HG02759 (cell line): ENCODE measurements at regions not wholly inside any gene's neighbourhood (a gene's known extent, or its start where the extent isn't known, plus 50 kb on each side); places are given as distances from the start of the nearest gene placed in this dataset.
"Not testable (repeated sequence)": the region's sequence is repeated elsewhere in the genome, so short reads cannot be mapped to it uniquely, and the experiment has no call there.

ENCODE experiments used
- ATAC-seq: cut with Tn5 transposase; IDR thresholded peaks from one replicate; pipeline ENCODE4 v1.9.1; 2021; ENCODE audit warnings: mild to moderate bottlenecking, moderate library complexity; ENCODE audit not compliant: unreplicated experiment

GRCh38 chr10:34058845-34059614, 724.6 kb upstream of the NRP1 start:
- ATAC-seq = no peak

- not testable (repeated sequence) for ATAC-seq
These were observed 721.0 kb upstream of the NRP1 start for GRCh38 chr10:34055410-34055985.

GRCh38 chr10:34049887-34050286, 715.4 kb upstream of the NRP1 start:
- ATAC-seq = no peak

GRCh38 chr10:34049469-34049868, 715.0 kb upstream of the NRP1 start:
- ATAC-seq = no peak

GRCh38 chr10:34047389-34047788, 712.9 kb upstream of the NRP1 start:
- no peak for ATAC-seq

- no peak for ATAC-seq
These were observed 712.1 kb upstream of the NRP1 start for GRCh38 chr10:34046506-34047034.

- no peak for ATAC-seq
These were observed 711.2 kb upstream of the NRP1 start for GRCh38 chr10:34045571-34046190.

GRCh38 chr10:34041871-34042270, 707.4 kb upstream of the NRP1 start:
- no peak for ATAC-seq

- ATAC-seq = no peak
These were observed 703.0 kb upstream of the NRP1 start for GRCh38 chr10:34037499-34037898.

GRCh38 chr10:34035241-34035790, 700.8 kb upstream of the NRP1 start:
- ATAC-seq = not testable (repeated sequence)

GRCh38 chr10:34033078-34033477, 698.6 kb upstream of the NRP1 start:
- no peak for ATAC-seq

GRCh38 chr10:34032564-34032963, 698.1 kb upstream of the NRP1 start:
- ATAC-seq = no peak

- ATAC-seq = no peak
These were observed 696.9 kb upstream of the NRP1 start for GRCh38 chr10:34031400-34031799.

GRCh38 chr10:34029455-34029854, 695.0 kb upstream of the NRP1 start:
- ATAC-seq = no peak

- ATAC-seq = no peak
These were observed 694.5 kb upstream of the NRP1 start for GRCh38 chr10:34028936-34029335.

- no peak for ATAC-seq
These were observed 690.4 kb upstream of the NRP1 start for GRCh38 chr10:34024693-34025425.

- no peak for ATAC-seq
These were observed 689.8 kb upstream of the NRP1 start for GRCh38 chr10:34024282-34024681.

GRCh38 chr10:34022195-34022594, 687.7 kb upstream of the NRP1 start:
- ATAC-seq = no peak

GRCh38 chr10:34018784-34019183, 684.3 kb upstream of the NRP1 start:
- ATAC-seq = no peak

GRCh38 chr10:34018129-34018528, 683.7 kb upstream of the NRP1 start:
- no peak for ATAC-seq

GRCh38 chr10:34017281-34017680, 682.8 kb upstream of the NRP1 start:
- no peak for ATAC-seq
